ENCODE measurements at regions not wholly inside any gene's neighbourhood (a gene's known extent, or its start where the extent isn't known, plus 50 kb on each side); places are given as distances from the start of the nearest gene placed in this dataset.
"Not testable (repeated sequence)": the region's sequence is repeated elsewhere in the genome, so short reads cannot be mapped to it uniquely, and the experiment has no call there.

DNA sequence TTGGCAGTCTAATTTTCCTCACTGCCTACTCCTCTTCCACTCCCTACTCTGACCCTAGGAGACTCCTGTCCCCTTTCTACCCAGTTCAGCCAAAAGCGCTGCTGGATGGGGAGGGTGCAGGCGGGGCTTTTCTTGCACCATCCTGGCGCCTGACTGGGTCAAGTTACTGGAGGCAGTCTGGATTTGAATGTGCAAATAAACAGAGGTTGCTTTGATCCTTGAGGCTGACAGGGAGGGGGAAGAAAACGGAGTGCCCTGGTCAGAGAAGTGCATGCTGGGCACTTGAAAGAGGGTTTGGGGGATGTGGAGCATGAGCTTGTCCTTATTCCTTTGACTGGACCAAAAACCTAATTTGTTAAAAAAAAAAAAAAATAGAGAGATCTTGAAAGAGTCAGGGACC, 76.8 kb upstream of the SOX13 start:
- DNase-seq (ENCODE audit: low read depth in 4 of 4, low spot score in 2 of 4) = peak in 2 of 4 donors; percentile 31 to 38

DNA sequence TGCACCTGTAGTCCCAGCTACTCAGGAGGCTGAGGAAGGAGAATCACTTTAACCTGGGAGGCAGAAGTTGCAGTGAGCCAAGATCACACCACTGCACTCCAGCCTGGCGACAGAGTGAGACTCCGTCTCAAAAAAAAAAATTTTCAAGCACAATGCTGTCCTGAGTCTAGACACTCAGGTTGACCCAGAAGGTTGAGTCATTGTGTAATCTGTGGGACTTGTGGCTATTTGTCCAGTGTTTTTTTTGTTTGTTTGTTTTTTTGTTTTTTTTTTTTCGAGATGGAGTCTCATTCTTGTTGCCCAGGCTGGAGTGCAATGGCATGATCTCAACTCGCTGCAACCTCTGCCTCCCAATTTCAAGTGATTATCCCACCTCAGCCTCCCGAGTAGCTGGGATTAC, 74.3 kb upstream of the SOX13 start:
- not testable (repeated sequence) for DNase-seq (ENCODE audit: low read depth in 4 of 4, low spot score in 2 of 4)

DNA sequence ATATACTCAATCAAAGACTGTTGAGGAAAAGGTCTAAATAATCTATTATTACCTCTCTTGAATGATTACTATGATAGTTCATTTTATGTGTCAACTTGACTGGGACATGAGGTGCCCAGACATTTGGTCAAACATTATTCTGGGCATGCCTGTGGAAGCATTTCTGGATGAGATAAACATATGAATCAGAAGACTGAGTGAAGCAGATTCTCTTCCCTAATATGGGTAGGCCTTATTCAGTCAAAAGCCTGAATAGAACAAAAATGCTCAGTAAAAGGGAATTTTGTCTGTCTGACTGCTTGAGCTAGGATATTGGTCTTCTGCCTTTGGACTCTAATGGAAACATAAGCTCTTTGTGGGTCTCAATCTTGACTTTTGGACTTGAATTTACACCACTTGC, 73.3 kb upstream of the SOX13 start:
- DNase-seq (ENCODE audit: low read depth in 4 of 4, low spot score in 2 of 4) = no peak

DNA sequence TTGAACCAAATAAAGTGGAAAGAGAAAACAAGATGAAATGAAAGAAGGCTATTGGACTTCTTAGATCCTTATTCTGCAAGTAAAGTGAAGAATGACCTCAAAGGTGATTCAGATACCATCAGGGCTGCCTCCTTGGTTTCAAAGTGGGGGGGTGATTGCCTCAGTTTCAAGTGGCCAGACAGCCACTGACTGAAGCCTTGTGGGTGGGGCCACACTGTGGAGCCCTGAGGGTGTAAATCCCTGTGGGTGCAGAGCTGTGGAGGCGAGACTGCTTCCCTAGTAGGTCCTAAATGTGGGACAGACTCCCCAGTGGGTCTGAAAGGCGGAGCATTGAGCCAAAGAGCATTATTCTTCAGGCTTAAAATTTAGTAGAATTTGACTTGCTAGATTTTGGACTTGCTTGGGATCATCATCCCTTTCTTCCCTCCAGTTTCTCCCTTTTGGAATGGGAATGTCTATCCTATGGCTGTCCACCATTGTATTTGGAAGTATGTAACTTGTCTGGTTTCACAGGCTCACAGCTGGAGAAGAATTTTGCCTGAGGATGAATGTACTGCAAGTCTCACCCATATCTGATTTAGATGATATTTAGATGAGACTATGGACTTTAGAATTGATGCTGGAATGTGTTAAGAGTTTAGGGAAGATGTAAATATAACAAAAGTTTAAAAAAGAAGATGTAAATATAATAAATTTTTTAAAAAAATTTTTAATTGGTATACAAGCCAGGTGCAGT, 71.6 kb upstream of the SOX13 start:
- DNase-seq (ENCODE audit: low read depth in 4 of 4, low spot score in 2 of 4) = no peak

DNA sequence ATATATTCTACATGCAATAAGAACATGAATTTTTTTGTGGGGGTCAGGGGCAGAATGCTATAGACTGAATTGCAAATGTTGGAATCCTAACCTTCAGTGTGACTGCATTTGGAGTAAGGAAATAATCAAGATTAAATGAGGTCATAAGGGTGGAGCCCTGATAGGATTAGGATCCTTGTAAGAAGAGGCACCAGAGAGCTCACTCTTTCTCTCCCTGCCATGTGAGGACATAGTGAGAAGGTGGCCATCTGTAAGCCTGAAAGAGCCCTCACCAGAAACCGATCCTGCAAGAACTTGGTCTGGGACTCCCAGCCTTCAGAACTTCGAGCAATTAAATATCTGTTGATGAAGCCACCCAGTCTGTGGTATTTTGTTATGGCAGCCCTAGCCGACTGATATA, 70.3 kb upstream of the SOX13 start:
- no peak for DNase-seq (ENCODE audit: low read depth in 4 of 4, low spot score in 2 of 4)

DNA sequence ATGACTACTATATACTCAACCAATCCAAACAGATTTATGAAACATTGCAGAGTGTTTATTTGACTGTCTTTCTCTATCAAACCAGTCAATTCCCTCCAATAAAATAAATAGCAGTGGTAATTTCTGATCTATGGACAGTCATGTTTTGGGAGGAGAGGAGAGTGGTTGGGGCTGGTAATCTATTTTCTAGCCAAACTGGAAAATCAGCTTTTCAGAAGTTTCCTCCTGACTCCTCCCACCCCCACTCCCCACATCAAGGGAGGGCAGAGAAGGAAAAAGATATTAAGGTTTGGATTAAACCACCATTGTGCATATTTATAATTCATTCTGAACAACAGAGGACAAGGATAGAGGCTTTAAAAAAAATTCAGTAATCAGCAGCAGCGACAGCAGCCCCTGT, 69.4 kb upstream of the SOX13 start:
- DNase-seq (ENCODE audit: low read depth in 4 of 4, low spot score in 2 of 4) = no peak

DNA sequence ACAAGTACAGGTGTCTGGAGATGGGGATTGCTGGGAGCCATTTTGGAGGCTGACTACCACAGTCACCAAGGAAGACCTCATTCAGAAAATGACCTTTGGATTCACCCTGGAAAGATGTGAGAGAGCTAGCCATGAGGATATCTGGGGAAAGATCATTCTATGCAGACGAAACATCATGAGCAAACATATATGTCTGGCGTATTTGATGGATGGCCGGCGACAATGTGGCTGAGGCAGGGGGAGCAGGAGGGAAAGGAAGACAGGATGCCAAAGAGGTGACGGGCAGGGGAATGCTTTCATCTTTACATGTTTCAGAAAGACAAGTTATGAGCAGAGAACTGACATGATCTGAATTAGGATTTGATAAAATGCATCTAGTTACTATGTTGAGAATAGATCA, 61.5 kb upstream of the SOX13 start:
- DNase-seq (ENCODE audit: low read depth in 4 of 4, low spot score in 2 of 4) = no peak

DNA sequence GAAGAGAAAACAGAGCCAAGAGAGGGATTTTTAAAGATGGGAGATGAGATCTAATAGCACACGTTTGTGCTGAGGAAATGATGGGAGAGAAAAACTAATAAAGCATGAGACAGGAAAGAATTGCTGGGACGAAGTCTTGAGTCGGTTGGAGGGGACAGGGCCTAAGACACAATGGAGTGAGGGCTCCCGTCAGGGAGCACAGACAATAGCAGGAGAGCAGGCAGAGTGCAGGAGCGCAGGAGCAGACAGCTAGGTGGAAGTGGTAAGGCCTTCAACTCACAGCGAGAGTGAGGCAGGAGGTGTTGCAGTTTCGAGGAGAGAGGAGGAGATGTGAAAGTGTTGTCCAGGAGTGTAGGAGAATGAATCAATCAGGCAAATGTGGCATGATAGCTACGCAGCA, 59.9 kb upstream of the SOX13 start:
- DNase-seq (ENCODE audit: low read depth in 4 of 4, low spot score in 2 of 4) = no peak

DNA sequence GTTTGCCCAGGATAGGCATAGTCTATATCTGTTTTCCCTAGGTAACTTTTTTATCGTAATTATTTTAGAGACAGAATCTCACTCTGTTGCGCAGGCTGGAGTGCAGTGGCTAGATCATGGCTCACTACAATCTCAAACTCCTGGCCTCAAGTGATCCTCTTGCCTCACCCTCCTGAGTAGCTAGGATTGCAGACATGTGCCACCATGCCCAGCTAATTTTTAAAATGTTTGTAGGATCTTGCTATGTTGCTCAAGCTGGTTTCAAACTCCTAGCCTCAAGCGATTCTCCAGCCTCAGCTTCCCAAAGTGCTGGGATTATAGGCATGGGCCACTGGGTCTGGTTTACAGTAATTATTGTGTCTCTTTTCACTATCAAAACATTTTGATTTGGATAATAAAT, 58.6 kb upstream of the SOX13 start:
- DNase-seq (ENCODE audit: low read depth in 4 of 4, low spot score in 2 of 4) = no peak

DNA sequence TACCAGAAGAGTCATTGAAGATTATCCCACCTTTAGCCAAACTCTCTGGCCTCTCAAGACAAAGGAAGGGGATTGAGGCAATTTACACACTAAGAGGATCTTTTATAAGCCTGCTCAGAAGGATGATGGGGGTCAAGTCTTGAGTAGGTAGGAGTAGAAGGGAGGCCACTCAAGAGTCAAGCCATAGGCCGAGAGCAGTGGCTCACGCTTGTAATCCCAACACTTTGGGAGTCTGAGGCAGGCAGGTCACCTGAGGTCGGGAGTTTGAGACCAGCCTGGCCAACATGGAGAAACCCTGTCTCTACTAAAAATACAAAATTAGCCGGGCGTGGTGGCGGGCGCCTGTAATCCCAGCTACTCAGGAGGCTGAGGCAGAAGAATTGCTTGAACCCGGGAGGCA, 58.0 kb upstream of the SOX13 start:
- DNase-seq (ENCODE audit: low read depth in 4 of 4, low spot score in 2 of 4) = not testable (repeated sequence)

DNA sequence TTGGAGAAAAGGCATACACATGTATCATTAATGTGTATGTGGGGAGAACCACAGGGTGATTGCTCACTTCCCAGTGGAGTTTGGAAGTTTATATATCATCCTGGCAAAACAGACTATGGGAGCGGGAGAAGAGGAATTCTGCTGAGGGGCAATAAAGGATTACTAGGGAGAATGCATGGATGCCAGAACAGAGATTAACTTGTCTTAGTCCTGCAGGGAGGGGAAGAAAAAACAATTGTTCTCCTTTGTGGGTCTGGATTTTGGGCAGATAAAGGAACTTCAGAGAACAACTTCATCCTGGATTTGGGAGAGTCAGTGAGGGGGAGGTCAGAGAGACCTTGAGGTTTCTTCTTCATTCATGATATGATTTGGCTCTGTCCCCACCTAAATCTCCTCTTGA, 55.9 kb upstream of the SOX13 start:
- DNase-seq (ENCODE audit: low read depth in 4 of 4, low spot score in 2 of 4) = no peak

DNA sequence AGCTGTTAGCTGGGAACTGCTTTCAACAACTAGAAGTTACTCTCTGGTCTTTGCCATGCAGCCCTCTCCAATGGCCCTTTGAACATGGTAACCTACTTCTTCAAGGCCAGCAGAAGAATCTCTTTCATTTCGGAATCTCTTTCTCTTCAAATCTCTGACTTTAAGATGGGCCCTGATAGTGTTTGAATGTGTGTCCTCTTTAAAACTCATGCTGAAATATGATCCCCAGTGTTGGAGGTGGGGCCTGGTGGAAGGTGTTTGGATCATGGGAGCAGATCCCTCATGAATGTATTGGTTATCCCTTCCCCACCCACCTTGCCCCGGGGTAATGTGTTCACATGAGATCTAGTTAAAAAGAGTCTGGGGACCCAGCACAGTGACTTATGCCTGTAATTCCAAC, 54.5 kb upstream of the SOX13 start:
- DNase-seq (ENCODE audit: low read depth in 4 of 4, low spot score in 2 of 4) = no peak
